Lower leg skin (tissue), 4 donors: ENCODE measurements at regions not wholly inside any gene's neighbourhood (a gene's known extent, or its start where the extent isn't known, plus 50 kb on each side); places are given as distances from the start of the nearest gene placed in this dataset.

Source experiments
- DNase-seq, 2 donors: peaks; one replicate each; pipeline ENCODE4 v3.0.0-alpha.2; 2019; ENCODE audit warnings: low spot score in 2 of 2
- H3K4me3 ChIP-seq: fragments of 200-600 bp; sonication (generic); 2 replicates; pipeline ENCODE4 v1.5.1; 2017; ENCODE audit warnings: mild to moderate bottlenecking, low read depth; ENCODE audit not compliant: poor library complexity, severe bottlenecking
- CTCF ChIP-seq, 3 donors: fragments of 450-650 bp; IDR thresholded peaks; one replicate each; pipeline ENCODE4 v1.5.1; 2016; ENCODE audit warnings: antibody characterized with exemption in 3 of 3, mild to moderate bottlenecking in 3 of 3, moderate library complexity in 2 of 3
- POLR2A ChIP-seq, 2 donors: fragments of 450-650 bp; IDR thresholded peaks; one replicate each; pipeline ENCODE4 v1.6.1; 2016 to 2017; ENCODE audit warnings: antibody characterized with exemption in 2 of 2, mild to moderate bottlenecking in 1 of 2, moderate library complexity in 1 of 2
- whole genome bisulfite sequencing, 2 donors: methylation state at CpG; one replicate each; pipeline ENCODE4 v1.1.5; 2018; 5-methylcytosine and 5-hydroxymethylcytosine counted together
- intact Hi-C: fragments of 100-400 bp; cut with DNase I; formaldehyde crosslinking; loops from one replicate; pipeline ENCODE4 v1.15.0; 2023; ENCODE audit warnings: low total_unique reads

DNA sequence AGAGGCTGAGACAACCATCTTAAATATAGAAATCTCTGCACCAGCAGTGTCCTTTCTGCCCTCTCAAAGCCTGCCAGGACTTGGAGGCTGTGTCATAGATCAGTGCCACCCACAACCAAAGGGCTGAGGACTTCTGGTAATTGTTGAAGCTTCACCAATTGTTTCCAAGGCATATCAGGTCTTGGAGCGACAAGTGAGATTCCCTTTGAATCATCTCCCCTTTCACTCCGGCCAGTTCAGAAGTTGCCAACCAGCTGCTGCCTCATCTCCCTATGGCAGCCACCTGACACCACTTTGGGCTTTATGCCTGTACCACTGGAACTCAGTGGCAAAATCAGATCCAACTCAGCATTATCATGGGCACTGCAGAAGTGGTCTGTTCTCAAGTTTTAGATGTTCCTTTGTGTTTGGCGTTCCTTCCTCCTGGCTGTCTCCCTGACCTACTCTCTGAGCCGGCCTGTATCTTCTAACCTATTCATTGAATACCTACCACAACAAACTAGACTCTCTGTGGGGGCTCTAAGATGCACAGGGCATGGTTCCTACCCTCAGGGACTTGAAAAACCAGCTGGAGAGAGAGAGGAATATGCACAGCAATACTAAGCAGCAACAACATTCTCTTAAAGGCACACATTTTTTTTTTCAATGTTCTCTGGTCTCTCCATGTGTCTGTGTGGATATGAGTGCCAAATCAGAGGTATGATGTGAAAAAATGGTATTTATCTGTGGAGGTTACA, 90.8 kb upstream of the PFN2 start:
- TF ChIP-seq POLR2A (IDR thresholded peaks at IDR 0.05) (no peak), CTCF (IDR thresholded peaks at IDR 0.05) (no peak)
- H3K4me3 ChIP-seq = no peak overlapping the region
- intact Hi-C loops = no loop called here
- 78 to 84% methylated on average over 4 of the region's 4 CpGs for WGBS, 2 donors
- DNase-seq = no peak

DNA sequence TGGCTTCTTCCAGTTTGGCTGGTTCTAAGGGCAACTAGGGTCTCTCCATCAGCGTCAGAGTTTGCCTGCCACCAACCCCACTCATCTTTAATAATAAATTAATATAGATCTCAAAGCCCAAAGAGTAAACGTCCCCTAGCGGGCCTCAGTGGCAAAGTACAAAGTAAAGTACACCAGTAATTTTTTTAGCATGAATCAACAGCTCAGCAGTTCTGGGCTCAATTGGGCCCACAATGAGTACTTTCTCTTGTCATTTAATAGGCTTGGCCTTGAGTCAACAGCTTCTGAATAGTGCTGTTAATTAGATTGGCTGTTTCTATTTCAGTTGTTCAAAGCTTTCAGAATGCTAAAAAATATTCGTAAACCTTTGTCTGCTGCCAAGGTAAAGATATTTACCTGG, 89.0 kb upstream of the PFN2 start:
- DNase-seq = no peak
- TF ChIP-seq CTCF (IDR thresholded peaks at IDR 0.05) = no peak
- TF ChIP-seq POLR2A (IDR thresholded peaks at IDR 0.05) = no peak
- 72 to 74% methylated on average over 4 of the region's 4 CpGs for WGBS, 2 donors
- intact Hi-C loops = no loop called here
- no peak overlapping the region for H3K4me3 ChIP-seq

DNA sequence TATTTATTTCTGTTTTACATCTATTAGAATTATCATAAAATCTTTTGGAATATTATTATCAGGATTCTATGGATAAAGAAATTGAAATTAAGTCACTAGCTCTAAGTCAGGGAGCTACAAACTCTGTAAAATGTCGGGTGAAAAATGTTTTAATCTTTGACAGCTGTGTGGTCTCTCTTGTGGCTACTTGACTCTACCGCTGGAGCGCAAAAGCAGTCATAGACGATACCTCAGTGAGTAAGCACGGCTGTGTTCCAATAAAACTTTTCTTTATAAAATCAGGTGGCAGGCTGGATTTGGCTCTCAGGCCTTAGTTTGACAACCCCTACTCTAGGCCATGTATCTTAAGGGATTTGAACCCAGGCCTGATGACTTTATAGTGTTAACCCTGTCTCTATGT, 88.5 kb upstream of the PFN2 start:
- no peak for DNase-seq
- intact Hi-C loops = no loop called here

DNA sequence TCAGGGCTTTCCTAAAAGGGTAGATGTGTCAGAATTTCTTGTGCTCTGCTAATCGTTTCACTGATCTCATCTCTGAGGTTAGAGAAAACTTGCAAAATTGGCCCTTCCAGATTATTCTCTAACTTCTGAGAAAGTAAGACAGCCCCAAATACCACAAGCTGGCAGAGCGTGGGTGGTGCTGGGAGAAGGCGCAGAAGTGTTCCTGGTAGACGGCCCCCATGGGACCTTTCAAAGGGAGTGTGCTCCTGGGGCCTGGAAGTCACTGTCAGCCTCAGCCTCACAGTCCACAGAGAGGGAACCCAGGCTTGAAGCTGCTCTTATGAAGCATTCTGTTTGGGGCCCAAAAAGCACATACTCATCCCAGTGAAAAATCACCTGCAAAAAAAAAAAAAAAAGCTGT, 86.5 kb upstream of the PFN2 start:
- no peak for TF ChIP-seq POLR2A (IDR thresholded peaks at IDR 0.05)
- no peak for TF ChIP-seq CTCF (IDR thresholded peaks at IDR 0.05)
- intact Hi-C loops = no loop called here
- H3K4me3 ChIP-seq = no peak overlapping the region
- no peak for DNase-seq
- WGBS, 2 donors = 92 to 94% methylated on average over 4 of the region's 4 CpGs

More for the DNA sequence above, 88.5 kb upstream of the PFN2 start:
- WGBS, 2 donors = 66 to 87% methylated on average over 5 of the region's 5 CpGs
- H3K4me3 ChIP-seq = no peak overlapping the region
- TF ChIP-seq POLR2A (IDR thresholded peaks at IDR 0.05) = no peak

DNA sequence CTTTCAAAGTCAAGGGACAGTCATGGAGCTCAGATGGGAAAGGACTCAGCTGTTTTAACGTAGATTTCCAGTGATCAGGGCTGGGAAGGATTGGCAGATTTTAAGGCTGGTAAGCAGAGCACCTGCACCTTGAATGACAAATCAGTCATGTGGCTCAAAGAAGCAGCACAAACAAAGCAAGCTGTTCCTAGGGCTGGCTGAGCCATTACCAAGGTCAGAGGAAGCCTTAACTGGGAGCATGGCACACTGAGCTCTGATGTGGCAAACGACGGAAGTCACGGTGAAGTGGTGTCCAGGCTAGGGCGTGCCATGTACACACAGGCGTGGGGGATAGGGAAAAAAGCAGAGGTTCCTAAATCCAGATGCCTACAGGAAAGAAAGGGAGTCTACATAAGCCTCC, 84.6 kb upstream of the PFN2 start:
- 90 to 95% methylated on average over 6 of the region's 6 CpGs for WGBS, 2 donors
- H3K4me3 ChIP-seq = no peak overlapping the region
- intact Hi-C loops = no loop called here
- no peak for TF ChIP-seq CTCF (IDR thresholded peaks at IDR 0.05)
- no peak for TF ChIP-seq POLR2A (IDR thresholded peaks at IDR 0.05)
- no peak for DNase-seq

DNA sequence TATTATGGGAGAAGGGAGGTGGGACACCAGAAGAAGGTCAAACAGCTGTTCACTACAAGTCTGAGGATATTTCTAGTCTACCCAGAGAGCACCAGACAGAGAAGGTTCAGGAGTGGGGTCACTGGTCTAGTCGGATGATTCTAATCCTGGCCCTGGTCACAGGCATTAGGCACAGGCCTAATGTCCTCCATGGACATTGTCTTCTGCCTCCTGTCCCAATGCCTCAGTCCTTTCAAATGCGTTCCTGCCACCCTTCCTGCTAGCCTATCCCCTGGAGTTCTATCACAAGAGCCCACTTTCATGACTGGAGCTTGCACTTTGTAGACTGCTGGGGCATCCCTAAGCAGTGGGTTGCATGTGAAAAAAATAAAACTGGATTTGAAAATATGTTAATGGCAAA, 83.9 kb upstream of the PFN2 start:
- TF ChIP-seq POLR2A (IDR thresholded peaks at IDR 0.05) (no peak), CTCF (IDR thresholded peaks at IDR 0.05) (no peak)
- no peak overlapping the region for H3K4me3 ChIP-seq
- 95 to 100% methylated on average over 2 of the region's 2 CpGs for WGBS, 2 donors
- no peak for DNase-seq
- intact Hi-C loops = no loop called here
